Neural cell (in vitro differentiated cells): ENCODE measurements at regions not wholly inside any gene's neighbourhood (a gene's known extent, or its start where the extent isn't known, plus 50 kb on each side); places are given as distances from the start of the nearest gene placed in this dataset.

Source experiments
- H2AFZ ChIP-seq: fragments of 200-600, 300-800 bp; sonication (generic), shearing (Covaris generic); 2 replicates; pipeline ENCODE4 v1.6.0; 2014; ENCODE audit warnings: low read depth, mild to moderate bottlenecking, antibody characterized with exemption, low read length, moderate library complexity
- H3F3A ChIP-seq: fragments of 200-600 bp; shearing (Covaris generic); 2 replicates; pipeline ENCODE4 v1.6.1; 2016; ENCODE audit warnings: mild to moderate bottlenecking, moderate library complexity, mixed read lengths, antibody characterized with exemption, low read length; ENCODE audit not compliant: insufficient read depth, poor library complexity, severe bottlenecking
- H3K27ac ChIP-seq: fragments of 200-600, 300-800 bp; sonication (generic), shearing (Covaris generic); 2 replicates; pipeline ENCODE4 v1.5.1; 2014; ENCODE audit warnings: mild to moderate bottlenecking, low read length, moderate library complexity
- H3K27me3 ChIP-seq: fragments of 300-800, 200-600 bp; sonication (generic), shearing (Covaris generic); 2 replicates; pipeline ENCODE4 v1.6.0; 2014; ENCODE audit warnings: mild to moderate bottlenecking, low read depth, low read length, moderate library complexity; ENCODE audit not compliant: insufficient read depth
- H3K36me3 ChIP-seq: fragments of 300-800, 200-600 bp; sonication (generic), shearing (Covaris generic); 2 replicates; pipeline ENCODE4 v1.5.1; 2014; ENCODE audit warnings: mild to moderate bottlenecking, antibody characterized with exemption, low read length, moderate library complexity; ENCODE audit not compliant: insufficient read depth
- H3K4me2 ChIP-seq: fragments of 300-800, 200-600 bp; sonication (generic), shearing (Covaris generic); 2 replicates; pipeline ENCODE4 v1.6.0; 2014; ENCODE audit warnings: mild to moderate bottlenecking, low read length
- H3K4me3 ChIP-seq: fragments of 300-800, 200-600 bp; sonication (generic), shearing (Covaris generic); 2 replicates; pipeline ENCODE4 v1.5.1; 2014; ENCODE audit warnings: mild to moderate bottlenecking, low read length, moderate library complexity
- H3K79me2 ChIP-seq: fragments of 200-600 bp; shearing (Covaris generic); replicated peaks from 2 replicates; pipeline ENCODE4 v1.6.0; 2014; ENCODE audit warnings: mild to moderate bottlenecking, low read length, moderate library complexity; ENCODE audit not compliant: insufficient read depth
- H3K9ac ChIP-seq: fragments of 300-800, 200-600 bp; sonication (generic), shearing (Covaris generic); 2 replicates; pipeline ENCODE4 v1.6.1; 2016; ENCODE audit warnings: mild to moderate bottlenecking, low read length, mixed read lengths
- H3K9me2 ChIP-seq: fragments of 200-600 bp; shearing (Covaris generic); 2 replicates; pipeline ENCODE4 v1.6.1; 2016; ENCODE audit warnings: mild to moderate bottlenecking, low read length, mixed read lengths; ENCODE audit not compliant: insufficient read depth
- H3K9me3 ChIP-seq: fragments of 200-600, 300-800 bp; sonication (generic), shearing (Covaris generic); 2 replicates; pipeline ENCODE4 v1.6.1; 2016; ENCODE audit warnings: mild to moderate bottlenecking, mixed run types, low read length, moderate library complexity, mixed read lengths
- H4K20me1 ChIP-seq: fragments of 200-600 bp; shearing (Covaris generic); 2 replicates; pipeline ENCODE4 v1.6.1; 2016; ENCODE audit warnings: mild to moderate bottlenecking, mixed run types; ENCODE audit not compliant: insufficient read depth
- CTCF ChIP-seq: fragments of 450-650 bp; IDR thresholded peaks from 2 replicates; pipeline ENCODE4 v1.5.1; 2014; ENCODE audit warnings: antibody characterized with exemption, mild to moderate bottlenecking, moderate library complexity; ENCODE audit not compliant: poor library complexity, severe bottlenecking
- EP300 ChIP-seq: fragments of 450-650 bp; conservative IDR thresholded peaks from 2 replicates; pipeline ENCODE4 v1.6.1; 2014; ENCODE audit warnings: antibody characterized with exemption, mild to moderate bottlenecking, moderate library complexity; ENCODE audit not compliant: poor library complexity, severe bottlenecking
- EZH2 ChIP-seq: fragments of 200-600, 300-800 bp; shearing (Covaris generic), sonication (generic); IDR thresholded peaks from 2 replicates; pipeline ENCODE4 v1.6.1; 2014; ENCODE audit warnings: antibody characterized with exemption, low read length, borderline replicate concordance, mild to moderate bottlenecking; ENCODE audit not compliant: insufficient read depth, poor library complexity, severe bottlenecking
- MXI1 ChIP-seq: fragments of 450-650 bp; conservative IDR thresholded peaks from 2 replicates; pipeline ENCODE4 v1.6.1; 2014; ENCODE audit warnings: antibody characterized with exemption, mild to moderate bottlenecking; ENCODE audit not compliant: poor library complexity, severe bottlenecking
- POLR2AphosphoS5 ChIP-seq: IDR thresholded peaks from 2 replicates; pipeline ENCODE4 v1.6.1; 2012
- RAD21 ChIP-seq: fragments of 450-650 bp; conservative IDR thresholded peaks from 2 replicates; pipeline ENCODE4 v1.6.1; 2014; ENCODE audit warnings: antibody characterized with exemption, mild to moderate bottlenecking, moderate library complexity
- SMC3 ChIP-seq: fragments of 450-650 bp; conservative IDR thresholded peaks from 2 replicates; pipeline ENCODE4 v1.6.1; 2014; ENCODE audit warnings: antibody characterized with exemption, mild to moderate bottlenecking, moderate library complexity; ENCODE audit not compliant: poor library complexity
- TAF1 ChIP-seq: IDR thresholded peaks from 2 replicates; pipeline ENCODE4 v1.6.1; 2012; ENCODE audit warnings: low read depth
- TF ChIP-seq, protein P1 (sequence below): IDR thresholded peaks from 2 replicates; pipeline ENCODE4 v1.6.1; 2012; ENCODE audit warnings: borderline replicate concordance

- Histone ChIP-seq H2AFZ (no peak overlapping the region), H3K36me3 (no peaks in the 10 kb centered on the region), H3K4me3 (no peak overlapping the region), H4K20me1 (no peaks in the 10 kb centered on the region), H3K9me3 (no peaks in the 10 kb centered on the region), H3F3A (no peaks in the 10 kb centered on the region), H3K27ac (no peak overlapping the region), H3K4me2 (no peak overlapping the region), H3K9me2 (no peaks in the 10 kb centered on the region), H3K79me2 (no peaks in the 10 kb centered on the region), H3K27me3 (no peaks in the 10 kb centered on the region), H3K9ac (no peak overlapping the region)
- TF ChIP-seq EZH2: no peak
- no peak for TF ChIP-seq TAF1
- TF ChIP-seq EP300: peak; percentile 31
- TF ChIP-seq SMC3: no peak
- TF ChIP-seq RAD21: no peak
- TF ChIP-seq MXI1: no peak
- peak; percentile 31 for TF ChIP-seq POLR2AphosphoS5
- no peak for TF ChIP-seq CTCF
- TF ChIP-seq, protein P1, sequence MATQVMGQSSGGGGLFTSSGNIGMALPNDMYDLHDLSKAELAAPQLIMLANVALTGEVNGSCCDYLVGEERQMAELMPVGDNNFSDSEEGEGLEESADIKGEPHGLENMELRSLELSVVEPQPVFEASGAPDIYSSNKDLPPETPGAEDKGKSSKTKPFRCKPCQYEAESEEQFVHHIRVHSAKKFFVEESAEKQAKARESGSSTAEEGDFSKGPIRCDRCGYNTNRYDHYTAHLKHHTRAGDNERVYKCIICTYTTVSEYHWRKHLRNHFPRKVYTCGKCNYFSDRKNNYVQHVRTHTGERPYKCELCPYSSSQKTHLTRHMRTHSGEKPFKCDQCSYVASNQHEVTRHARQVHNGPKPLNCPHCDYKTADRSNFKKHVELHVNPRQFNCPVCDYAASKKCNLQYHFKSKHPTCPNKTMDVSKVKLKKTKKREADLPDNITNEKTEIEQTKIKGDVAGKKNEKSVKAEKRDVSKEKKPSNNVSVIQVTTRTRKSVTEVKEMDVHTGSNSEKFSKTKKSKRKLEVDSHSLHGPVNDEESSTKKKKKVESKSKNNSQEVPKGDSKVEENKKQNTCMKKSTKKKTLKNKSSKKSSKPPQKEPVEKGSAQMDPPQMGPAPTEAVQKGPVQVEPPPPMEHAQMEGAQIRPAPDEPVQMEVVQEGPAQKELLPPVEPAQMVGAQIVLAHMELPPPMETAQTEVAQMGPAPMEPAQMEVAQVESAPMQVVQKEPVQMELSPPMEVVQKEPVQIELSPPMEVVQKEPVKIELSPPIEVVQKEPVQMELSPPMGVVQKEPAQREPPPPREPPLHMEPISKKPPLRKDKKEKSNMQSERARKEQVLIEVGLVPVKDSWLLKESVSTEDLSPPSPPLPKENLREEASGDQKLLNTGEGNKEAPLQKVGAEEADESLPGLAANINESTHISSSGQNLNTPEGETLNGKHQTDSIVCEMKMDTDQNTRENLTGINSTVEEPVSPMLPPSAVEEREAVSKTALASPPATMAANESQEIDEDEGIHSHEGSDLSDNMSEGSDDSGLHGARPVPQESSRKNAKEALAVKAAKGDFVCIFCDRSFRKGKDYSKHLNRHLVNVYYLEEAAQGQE: no peak
Measured at GRCh38 chr16:8127070-8127469, 463.2 kb downstream of the TMEM114 start.

- no peaks in the 10 kb centered on the region for H3K79me2 ChIP-seq
- H3K4me2 ChIP-seq: no peak overlapping the region
Measured at GRCh38 chr16:8126313-8126712, 464.0 kb downstream of the TMEM114 start.

More at GRCh38 chr16:8126313-8126712, 464.0 kb downstream of the TMEM114 start:
- no peaks in the 10 kb centered on the region for H3F3A ChIP-seq
- no peak overlapping the region for H3K9ac ChIP-seq
- TF ChIP-seq POLR2AphosphoS5 (no peak), CTCF (no peak), TAF1 (no peak), MXI1 (no peak), RAD21 (no peak), EZH2 (no peak), SMC3 (no peak)
- H3K27ac ChIP-seq: no peak overlapping the region
- H4K20me1 ChIP-seq: no peaks in the 10 kb centered on the region
- no peaks in the 10 kb centered on the region for H3K36me3 ChIP-seq
- no peaks in the 10 kb centered on the region for H3K9me2 ChIP-seq
- no peak overlapping the region for H2AFZ ChIP-seq
- H3K4me3 ChIP-seq: no peak overlapping the region
- no peaks in the 10 kb centered on the region for H3K27me3 ChIP-seq
- no peaks in the 10 kb centered on the region for H3K9me3 ChIP-seq
